NCI-H1436 (cell line): ENCODE measurements at regions not wholly inside any gene's neighbourhood (a gene's known extent, or its start where the extent isn't known, plus 50 kb on each side); places are given as distances from the start of the nearest gene placed in this dataset.
A peak's percentile ranks its signal among the peaks of the same experiment; 100 is the strongest.
"Not testable (repeated sequence)": the region's sequence is repeated elsewhere in the genome, so short reads cannot be mapped to it uniquely, and the experiment has no call there.

Experiments used
- DNase-seq: peaks from one replicate; lab custom pipeline; 2025; lab: John Stamatoyannopoulos, UW

DNA sequence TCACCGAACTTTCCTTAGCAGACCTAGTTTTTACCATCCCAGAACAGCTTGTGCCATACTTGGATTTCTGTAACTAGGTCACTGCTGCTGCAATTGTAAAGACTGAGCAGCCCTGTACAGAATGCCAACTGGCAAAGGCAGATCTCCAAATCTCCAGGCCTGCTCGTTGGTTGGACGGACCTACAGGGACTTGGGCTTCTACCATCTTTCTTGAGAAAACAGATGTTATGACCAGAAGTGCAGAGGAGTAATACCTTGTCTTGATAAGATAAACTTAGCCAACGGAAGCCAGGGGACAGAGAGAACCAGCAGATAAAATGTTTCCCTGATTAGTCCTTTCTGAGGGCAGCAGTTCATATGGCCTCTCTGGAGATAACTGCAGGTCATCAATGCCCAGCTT, 304.1 kb downstream of the RFPL4B start:
- no peak for DNase-seq

DNA sequence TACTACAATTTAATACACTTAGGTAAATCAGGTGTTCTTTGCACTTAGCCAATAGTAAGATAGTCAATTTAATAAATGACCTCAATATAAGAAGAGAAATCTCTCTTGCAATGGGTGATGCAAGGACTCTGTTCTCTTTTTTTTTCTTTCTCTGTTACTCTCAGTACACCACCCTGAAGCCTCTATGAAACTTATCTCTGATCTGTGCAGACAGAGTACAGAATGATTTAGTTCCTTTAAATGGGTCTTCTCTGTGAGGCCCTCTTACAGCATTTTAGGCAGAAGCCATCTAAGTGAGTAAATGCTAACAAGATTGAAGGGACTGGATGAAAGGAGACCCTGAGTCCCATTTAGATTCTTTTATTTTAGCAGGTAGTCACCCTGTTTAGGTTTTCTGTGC, 312.8 kb downstream of the RFPL4B start:
- no peak for DNase-seq

DNA sequence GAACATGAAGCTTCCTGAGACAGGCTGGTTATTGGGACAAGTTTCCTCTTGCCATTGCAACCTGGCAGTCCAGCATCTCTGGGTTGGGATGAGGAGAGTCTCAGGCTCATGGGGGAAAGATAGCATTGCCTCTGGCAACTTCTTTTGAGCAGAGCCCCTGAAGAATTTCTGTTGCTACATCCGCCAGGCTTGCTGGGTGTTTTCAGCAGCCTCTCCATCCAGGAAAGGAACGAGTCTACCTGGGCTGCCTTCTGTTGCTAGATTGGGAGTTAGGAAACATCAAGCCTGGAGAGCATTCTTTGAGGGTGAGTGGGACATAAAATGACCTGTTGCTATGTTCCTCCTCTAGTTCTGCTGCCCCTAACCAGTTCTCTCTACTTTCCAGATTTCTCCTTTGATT, 313.5 kb downstream of the RFPL4B start:
- DNase-seq, result no peak

DNA sequence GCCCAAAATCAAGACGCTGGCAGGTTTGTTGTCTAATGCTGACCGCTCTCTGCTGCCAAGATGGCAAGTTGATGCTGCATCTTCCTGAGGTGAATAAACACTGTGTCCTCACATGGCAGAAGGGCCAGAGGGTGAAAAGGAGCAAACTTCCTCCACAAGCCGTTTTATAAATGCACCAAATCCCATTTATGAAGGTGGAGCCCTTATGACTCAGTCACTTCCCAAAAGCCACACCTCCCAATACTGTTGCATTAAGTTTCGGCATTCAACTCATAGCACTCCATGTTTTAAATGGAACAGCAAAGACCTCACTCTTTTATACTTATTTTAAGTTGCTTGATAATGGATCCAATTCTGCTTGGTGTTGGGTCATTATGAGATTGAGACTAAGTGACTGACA, 316.6 kb downstream of the RFPL4B start:
- DNase-seq, result no peak

DNA sequence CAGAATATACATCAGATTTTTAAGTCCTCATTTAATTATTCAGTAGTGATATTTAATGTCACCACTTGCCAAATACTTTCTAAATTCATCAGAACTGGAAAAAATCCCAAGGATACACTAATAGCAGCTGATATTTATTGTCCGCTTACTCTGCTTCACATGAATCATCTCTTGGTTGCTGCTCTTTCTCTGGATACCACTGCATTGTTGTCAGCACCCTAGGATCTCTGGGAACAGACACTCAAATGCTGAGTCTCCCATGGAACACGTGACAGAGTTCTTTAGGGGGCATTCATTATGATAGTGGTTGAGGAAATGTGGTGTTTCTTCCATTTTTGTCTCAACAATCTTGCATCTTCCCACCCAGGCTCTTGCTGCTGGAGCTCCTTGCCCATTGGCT, 318.0 kb downstream of the RFPL4B start:
- no peak for DNase-seq

DNA sequence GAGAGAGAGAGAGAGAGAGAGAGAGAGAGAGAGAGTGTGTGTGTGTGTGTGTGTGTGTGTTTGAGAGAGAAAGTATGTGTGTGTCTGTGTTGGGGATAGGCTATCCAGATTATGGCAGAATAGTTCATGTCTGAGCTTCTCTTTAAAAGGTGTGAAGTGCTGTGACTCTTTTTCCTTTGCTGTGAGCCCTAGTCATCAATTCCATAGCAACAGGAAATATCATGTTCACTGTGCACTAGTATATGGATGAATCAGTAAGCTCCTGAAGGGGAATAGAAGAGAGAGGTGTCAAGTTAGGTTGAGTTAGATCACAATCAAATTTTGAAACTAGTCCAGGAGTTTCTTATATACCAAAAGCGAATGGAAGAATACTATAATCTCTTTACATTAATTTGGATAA, 318.7 kb downstream of the RFPL4B start:
- no peak for DNase-seq

DNA sequence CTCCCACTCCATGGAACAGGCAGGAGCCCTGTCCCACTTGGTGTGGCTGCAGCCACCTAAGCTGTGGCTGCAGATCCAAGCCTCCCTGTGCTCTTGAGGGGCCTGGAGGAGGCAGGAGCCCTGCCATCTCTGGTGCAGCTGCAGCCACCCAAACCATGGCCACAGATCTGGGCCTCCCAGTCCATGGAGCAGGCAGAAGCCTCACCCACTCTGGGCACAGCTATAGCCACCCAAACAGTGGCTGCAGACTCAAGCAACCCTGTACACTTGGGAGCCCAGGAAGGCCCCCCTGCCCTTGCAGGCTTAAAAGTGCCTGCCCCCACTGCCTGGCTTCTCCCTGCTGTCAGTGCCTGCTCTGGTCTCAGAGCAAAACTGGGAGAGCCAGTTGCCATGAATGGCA, 320.3 kb downstream of the RFPL4B start:
- DNase-seq, result no peak

DNA sequence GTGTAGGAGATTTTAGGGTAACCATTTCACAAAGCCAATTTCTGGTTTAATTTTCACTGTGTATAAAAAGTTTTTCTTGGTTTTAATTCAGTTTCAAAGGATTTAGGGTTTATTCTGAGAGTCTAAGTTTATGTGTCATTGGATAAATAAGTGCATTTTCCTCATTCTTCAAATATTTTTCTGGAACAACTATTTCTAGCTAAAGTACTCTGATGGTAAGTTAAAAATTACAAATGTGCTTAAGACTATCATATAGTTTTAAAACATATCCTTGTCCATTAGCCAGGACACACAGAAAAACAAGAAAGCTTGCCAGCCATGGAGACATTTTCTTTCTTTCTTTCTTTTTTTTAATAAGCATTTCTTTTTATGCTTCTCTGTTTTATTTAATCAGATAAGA, 333.0 kb downstream of the RFPL4B start:
- DNase-seq, result no peak

DNA sequence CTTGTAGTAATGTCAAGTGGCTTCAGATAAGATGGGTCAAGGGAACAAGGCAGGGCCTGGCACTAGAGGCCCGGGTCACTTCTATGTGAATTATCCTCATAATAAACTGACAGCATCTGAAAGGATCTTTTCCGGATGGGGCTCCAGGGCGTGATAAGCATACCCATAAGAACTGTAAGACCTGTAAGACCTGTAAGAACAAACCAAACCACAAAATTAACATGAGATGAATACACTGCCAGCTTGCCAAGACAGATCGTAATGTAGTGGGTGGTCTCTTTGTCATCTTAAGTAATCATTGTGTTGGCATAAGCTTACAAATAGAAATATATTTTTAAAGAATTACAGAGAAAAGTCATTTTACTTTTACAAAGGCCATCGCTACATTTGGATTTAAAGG, 334.9 kb downstream of the RFPL4B start:
- DNase-seq, result no peak

DNA sequence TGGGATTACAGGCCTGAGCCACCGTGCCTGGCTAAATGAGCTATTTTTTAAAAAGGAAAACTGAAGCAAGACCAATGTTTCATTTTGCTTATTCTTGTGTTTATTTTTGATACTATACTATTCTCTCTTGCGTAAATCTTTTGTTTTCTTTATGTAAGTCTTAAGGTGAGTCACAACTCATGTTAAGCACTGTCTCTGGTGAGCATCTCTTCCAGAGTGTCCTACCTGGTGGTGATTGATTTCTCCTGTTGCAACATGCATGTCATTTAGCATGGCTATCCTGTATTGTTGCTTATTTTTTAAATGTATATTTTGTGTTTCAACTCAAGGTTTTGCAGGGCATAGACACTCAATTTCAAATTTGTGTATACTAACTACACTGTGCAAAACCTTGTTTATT, 336.0 kb downstream of the RFPL4B start:
- no peak for DNase-seq

DNA sequence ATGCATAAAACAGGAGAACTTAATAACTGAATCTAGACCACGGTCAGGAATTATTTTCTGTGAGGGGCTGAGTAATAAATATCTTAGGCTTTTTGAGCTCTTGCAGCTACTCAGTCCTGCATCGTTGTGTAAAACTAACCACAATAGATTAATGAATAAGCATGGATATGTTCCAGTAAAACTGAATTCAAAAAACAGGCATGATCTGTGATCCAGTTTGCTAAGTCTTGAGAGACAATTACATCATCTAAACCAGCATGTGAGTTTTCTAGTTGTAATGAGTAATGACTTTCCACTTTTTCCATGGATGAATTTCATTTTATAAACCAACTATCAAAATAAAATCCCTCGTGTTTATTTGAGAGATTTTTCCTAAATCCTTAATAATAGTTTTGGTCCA, 336.8 kb downstream of the RFPL4B start:
- no peak for DNase-seq

DNA sequence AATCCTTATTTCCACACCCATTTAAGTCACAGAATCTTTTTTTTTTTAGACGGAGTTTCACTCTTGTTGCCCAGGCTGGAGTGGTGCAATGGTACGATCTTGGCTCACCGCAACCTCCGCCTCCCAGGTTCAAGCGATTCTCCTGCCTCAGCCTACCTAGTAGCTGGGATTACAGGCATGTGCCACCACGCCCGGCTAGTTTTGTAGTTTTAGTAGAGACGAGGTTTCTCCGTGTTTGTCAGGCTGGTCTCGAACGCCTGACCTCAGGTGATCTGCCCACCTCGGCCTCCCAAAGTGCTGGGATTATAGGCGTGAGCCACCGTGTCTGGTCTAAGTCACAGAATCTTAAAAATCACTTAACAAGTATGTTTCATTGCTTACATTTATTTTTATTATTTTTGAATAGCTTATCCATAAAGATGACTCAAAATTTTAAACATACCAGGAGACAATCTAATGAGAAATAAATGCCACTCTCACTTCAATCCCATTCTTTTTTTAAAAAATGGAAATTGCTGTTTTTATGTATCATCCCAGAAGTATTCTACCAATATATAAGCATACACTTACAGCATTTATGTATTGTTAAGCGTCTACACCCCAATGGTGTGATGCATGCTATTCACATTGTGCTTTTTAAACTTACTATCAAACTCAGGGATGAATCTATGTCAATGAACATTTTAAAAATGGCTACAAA, 338.5 kb downstream of the RFPL4B start:
- DNase-seq, result not testable (repeated sequence)

DNA sequence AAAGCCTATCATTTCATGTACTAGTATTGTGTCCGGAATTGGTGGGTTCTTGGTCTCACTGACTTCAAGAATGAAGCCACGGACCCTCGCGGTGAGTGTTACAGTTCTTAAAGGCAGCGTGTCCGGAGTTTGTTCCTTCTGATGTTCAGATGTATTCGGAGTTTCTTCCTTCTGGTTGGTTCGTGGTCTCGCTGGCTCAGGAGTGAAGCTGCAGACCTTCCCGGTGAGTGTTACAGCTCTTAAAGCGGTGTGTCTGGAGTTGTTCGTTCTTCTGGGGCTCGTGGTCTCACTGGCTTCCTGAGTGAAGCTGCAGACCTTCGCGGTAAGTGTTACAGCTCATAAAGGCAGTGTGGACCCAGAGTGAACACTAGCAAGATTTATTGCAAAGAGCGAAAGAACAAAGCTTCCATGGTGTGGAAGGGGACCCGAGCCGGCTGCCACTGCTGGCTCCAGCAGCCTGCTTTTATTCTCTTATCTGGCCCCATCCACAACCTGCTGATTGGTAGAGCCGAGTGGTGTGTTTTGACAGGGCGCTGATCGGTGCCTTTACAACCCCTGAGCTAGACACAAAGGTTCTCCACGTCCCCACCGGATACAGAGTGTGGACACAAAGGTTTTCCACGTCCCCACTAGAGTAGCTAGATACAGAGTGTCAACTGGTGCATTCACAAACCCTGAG, 341.5 kb downstream of the RFPL4B start:
- not testable (repeated sequence) for DNase-seq

DNA sequence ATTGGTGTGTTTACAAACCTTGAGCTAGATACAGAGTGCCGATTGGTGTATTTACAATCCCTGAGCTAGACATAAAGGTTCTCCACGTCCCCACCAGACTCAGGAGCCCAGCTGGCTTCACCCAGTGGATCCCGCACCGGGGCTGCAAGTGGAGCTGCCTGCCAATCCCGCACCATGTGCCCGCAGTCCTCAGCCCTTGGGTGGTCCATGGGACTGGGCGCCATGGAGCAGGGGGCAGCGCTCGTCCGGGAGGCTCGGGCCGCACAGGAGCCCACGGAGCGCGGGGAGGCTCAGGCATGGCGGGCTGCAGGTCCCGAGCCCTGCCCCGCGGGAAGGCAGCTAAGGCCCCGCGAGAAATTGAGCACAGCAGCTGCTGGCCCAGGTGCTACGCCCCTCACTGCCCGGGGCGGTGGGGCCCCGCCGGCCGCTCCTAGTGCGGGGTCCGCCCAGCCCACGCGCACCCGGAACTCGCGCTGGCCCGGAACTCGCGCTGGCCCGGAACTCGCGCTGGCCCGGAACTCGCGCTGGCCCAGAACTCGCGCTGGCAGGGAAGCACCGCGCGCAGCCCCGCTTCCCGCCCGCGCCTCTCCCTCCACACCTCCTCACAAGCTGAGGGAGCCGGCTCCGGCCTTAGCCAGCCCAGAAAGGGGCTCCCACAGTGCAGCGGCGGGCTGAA, 342.2 kb downstream of the RFPL4B start:
- not testable (repeated sequence) for DNase-seq

DNA sequence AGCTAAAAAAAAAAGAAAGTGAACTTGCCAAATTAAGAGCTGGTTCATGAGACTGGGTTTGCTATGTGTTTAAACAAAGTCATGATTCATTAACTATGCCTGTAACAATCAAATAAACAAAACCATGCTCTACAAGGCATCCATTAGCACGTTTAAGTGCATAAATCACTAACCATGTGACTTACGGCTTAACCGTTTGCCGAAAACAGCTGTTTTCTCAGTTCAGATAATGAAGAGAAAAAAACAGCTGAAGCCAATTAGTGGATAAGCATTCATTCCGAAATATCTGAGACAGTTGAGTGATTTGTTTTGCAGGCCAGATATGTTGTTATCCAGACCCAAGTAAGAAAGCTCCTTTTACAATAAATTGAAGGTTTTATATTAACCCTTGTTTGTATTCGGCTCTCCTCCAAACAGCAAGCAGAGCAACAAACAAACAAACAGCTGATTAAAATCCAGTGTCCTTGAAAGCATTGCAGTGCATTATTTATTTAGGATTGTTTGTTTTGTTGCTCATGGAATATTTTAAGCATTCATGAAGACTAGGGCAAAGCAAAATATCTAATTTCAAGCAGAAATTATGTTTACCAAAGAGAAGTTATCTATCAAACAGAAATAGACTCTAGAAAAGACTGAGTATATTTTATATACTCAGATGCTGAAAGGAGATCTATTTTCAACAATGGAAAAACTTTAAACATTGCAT, 343.5 kb downstream of the RFPL4B start:
- peak; percentile 63 for DNase-seq

DNA sequence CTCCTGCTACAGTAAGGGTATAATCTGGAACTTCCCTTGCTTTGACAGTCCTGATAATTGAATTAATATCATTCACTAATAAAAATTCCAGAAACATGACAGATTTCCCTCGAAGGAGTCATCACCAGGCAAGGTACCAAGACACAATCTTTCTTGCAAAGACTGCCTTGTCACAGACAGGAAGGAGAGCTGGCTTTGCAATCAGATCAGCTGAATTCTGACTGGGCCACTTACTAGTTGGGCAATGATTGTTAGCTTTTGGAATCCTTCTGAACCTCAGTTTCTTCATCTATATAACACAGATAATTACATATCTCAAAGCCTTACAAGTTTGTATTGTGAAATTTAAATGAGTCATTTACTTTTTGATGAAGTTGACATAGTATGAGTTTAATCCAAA, 344.2 kb downstream of the RFPL4B start:
- DNase-seq, result no peak

DNA sequence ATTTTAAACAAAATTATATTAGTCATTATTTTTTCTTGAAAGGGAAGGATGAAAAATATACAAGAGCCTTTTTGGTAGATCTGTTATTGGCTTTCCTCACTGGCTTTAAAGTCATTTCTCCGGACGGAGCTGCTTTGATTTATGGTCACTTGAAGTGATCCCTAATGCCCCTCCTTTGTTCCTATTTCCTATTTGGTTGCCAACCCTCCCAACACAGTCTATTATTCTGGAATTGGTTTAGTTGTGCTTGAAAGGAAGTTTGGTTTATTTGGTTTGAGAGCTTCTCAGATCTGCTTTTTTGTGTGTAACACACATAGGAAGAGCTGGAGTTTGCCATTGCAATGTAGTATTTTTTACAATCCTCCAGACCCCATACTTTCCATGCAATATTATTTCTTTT, 347.9 kb downstream of the RFPL4B start:
- DNase-seq, result no peak

DNA sequence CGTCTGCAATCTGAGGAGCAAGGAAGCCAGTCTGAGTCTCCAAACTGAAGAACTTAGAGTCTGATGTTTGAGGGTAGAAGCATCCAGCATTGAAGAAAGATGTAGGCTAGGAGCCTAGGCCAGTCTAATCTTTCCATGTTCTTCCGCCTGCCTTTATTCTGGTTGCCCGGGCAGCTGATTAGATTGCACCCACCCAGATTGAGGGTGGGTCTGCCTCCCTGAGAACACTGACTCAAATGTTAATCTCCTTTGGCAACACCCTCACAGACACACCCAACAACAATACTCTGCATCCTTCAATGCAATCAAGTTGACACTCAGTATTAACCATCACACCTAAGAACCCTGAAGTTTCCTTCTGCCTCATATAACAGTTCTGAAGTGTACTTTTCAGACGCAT, 350.1 kb downstream of the RFPL4B start:
- no peak for DNase-seq

DNA sequence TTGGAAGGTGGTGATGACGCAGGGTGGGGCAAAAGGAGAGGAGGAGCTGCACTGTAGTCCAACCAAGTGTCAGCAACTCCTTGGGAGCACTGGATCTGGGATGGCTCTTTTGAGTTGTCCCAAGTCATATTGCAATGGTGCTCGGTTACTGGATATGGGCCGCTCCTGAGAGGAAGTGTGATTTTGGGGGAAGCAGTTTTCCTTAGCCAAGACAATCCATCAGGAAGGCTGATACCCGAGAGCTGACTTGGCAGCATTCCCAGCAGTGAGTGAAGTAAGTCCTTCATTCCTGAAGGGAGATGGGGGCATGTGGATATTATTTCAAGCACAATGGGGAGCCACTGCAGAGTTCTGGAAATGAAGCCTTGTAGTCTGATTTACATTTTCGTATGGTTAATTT, 354.1 kb downstream of the RFPL4B start:
- DNase-seq, result no peak

DNA sequence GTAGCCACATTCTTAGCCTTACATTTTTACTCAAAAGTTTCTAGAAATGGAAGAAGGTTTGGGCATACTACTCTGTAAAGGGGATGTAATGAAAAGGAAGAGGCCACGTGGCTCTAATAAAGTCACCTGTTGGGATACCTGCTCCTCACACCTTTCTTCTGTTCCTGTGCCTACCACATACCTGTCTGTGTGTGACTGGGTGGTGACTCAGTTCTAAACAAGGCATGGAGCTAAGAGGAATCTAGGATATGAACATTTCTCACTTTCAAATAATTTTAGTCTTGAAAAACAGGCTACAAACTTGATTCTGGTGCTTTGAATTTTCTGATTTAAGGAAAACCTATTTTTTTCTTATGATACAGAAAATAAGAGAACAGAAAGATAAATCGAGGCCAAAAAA, 363.6 kb downstream of the RFPL4B start:
- no peak for DNase-seq

DNA sequence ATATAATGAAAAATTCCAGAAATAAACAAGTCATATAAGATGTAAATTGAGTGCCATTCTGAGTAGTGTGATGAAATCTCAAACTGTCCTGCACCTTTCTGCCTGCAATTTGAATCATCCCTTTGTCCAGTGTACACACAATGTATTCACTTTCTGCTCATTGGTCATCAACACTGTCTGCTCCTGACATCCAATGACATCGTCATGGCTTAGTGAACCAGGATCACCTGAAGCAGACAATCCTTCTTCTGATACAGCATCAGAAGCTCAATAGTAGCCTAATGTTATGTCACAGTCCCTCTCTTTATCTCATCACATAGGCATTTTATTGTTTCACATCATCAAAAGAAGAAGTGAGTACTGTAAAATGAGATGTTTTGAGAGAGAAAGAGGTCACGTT, 366.3 kb downstream of the RFPL4B start:
- DNase-seq, result no peak

DNA sequence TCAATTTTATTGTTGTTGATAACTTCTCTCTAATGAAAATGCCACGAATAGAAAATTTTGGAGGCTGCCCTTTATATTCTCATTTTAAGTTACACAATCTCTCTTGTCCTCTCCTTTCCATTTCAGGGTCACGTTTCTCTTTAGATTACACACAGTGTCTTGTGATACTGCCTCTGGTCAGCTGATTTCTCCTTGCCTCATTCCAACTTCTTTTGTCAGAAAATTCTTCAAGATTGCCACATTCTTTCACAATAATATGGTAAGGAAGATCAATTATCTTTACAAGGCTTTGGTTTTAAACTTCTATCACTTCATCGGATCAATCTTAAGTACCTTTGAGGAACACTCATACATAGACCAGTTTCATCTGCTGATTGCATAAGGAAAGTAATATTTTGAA, 370.3 kb downstream of the RFPL4B start:
- no peak for DNase-seq

DNA sequence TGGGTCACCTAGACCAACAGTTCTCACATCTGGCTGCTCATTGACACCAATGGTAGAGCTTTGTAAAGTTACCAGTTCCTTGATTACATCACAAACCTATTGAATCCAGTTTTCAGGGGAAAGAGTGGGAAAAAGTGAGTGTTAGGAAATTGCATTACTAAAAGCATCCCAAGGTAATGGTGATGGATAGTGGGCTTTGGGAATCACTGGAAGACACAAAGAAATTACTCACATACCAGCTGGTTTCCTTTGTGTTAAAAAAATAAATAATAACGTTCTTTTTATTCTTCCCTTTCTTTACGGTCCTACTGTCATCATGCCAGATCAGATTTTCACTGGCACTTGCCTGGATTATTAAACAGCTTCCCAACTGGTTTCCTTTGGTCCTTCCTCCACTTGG, 370.7 kb downstream of the RFPL4B start:
- no peak for DNase-seq
